GM23338 (cell line): ENCODE measurements at regions not wholly inside any gene's neighbourhood (a gene's known extent, or its start where the extent isn't known, plus 50 kb on each side); places are given as distances from the start of the nearest gene placed in this dataset.

Source experiments
- CREB1 ChIP-seq: fragments of 250-450 bp; sonication (Bioruptor Pico); IDR thresholded peaks from 2 replicates; pipeline ENCODE4 v1.5.0; 2020; ENCODE audit warnings: low read depth, mild to moderate bottlenecking, moderate library complexity
- CTCF ChIP-seq, 2 experiments: fragments of 200-600 bp in 1 of 2; sonication (generic) in 1 of 2; conservative IDR thresholded peaks; 2 replicates each; pipeline versions ENCODE4 v1.5.1 to v1.6.1; 2016 to 2017; ENCODE audit warnings: antibody characterized with exemption in 2 of 2, low read depth in 2 of 2, mild to moderate bottlenecking in 2 of 2, moderate library complexity in 1 of 2
- EZH2phosphoT487 ChIP-seq: fragments of 200-600 bp; sonication (generic); IDR thresholded peaks from one replicate; pipeline ENCODE4 v1.8.1; 2018; ENCODE audit warnings: antibody characterized with exemption; ENCODE audit not compliant: unreplicated experiment

- TF ChIP-seq CTCF (conservative IDR thresholded peaks at IDR 0.05; ENCODE audit: low read depth in 2 of 2) = no peak
- TF ChIP-seq CREB1 (CRISPR knock-in tag) = no peak
- TF ChIP-seq EZH2phosphoT487 = no peak
Observed at GRCh38 chr11:31953803-31954327, 137.0 kb upstream of the RCN1 start.
